T47D (cell line): ENCODE measurements at regions not wholly inside any gene's neighbourhood (a gene's known extent, or its start where the extent isn't known, plus 50 kb on each side); places are given as distances from the start of the nearest gene placed in this dataset.

Experiments
- DNase-seq, 2 experiments: peaks; one replicate each; pipeline versions ENCODE4 v3.0.0 to v3.0.0-alpha.2; 2011 to 2012; ENCODE audit warnings: low read depth in 1 of 2, low spot score in 1 of 2
- JUND ChIP-seq: IDR thresholded peaks from 2 replicates; pipeline ENCODE4 v1.6.1; 2012; ENCODE audit warnings: low read depth
- in situ Hi-C: cut with HindIII; loops from 2 replicates; pipeline ENCODE4 v1.10.0; 2016; ENCODE audit warnings: low sequenced_read_pairs, low pct_unique_long_range_greater_than_20kb

DNA sequence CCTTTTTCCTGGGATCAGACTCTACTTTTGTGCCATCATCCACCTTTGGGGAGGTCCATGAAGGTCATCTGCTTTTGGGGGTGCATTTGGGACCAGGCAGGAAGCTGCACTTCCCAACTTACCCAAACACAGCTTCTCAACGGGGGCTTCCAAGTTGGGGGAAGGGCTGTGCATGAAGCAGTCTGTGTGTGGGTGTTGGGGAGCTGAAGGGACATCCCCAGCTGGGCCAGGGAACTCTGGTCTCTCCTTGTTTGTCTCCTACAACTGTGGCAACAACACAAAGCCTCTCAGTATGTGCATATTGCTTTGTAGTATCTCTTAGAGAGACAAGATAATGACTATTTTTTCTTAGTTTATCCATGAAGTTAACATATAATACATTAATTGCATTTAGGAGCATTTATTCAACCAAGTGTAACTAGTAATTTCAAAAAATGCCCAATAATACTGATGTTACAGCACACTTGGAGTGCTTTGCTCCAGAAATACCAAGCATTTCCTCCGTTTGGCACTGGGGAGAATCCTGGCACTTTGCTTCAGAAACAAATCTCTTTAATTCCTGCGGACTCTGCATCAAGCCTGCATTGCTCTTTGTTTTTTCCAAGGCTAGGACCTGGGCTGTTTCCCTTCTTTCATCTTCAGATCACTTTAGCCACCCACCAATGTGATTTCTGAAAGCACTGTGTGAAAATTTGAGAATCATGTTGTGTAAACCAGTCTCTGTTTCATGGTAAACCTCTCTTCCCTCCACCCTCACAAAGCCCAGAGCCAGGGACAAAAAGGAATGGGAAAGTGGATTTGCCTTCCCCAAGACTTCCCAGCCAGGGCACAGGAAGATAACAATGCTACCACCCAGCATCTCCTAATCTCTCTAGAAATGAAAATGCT is 126.2 kb upstream of the PFN2 start:
- in situ Hi-C loops = no loop called here
- TF ChIP-seq JUND = no peak
- DNase-seq = no peak

DNA sequence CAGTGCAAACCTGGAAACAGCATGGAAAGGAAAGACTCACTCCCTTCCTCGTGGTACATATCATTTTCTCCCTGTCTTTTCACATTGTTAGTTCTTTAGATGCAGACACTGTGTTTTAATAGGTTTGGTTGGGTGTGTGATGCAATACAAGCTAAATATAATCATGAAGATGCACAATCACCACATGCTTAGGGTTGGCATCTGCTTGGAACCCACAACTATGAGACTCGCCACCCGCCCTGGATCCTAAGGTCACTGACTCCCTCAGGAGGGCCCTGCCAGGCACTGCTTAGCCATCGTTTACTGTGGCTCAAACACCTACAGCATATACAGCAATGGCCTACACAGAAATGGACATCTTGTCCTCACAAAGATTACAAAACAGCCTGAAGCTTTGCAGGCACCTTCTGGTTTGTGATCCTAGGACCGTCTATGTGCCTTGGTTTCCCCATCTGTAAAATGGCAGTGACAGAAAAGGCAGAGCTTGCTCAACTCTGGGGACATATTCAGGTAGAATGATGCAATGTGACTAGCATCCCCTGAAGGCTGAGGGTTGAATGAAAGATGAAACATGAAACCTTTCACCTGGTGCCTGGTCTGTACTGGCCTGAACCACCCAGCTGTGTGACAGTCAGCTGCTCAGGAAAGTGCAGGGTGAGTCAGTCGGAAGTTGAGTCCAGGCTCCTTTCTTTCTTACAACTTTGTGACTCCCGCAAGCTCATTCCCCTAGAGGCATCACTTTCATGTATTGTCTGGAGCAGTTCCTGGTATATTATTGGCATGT is 123.6 kb upstream of the PFN2 start:
- no peak for TF ChIP-seq JUND
- peak in 1 of 2 experiments; percentile 72 for DNase-seq
- in situ Hi-C loops = no loop called here

DNA sequence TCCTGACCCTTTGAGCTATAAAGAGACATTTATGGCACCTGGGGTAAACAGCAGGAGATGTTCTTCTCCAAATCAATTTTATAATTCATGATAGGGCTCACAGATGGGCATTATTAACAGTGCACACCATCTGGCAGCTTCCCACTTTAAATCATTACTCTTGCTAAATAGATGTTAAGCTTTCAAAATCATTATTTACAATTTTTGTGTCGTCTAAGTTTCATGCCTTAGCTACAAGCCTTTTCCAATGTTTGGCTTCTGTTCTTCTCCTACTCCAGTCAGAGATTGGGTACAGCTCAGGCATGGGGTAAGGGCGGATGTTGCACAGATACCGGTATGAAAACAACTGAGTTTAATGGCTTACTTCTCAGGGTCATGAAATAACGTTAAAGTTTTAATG is 120.9 kb upstream of the PFN2 start:
- TF ChIP-seq JUND = no peak
- DNase-seq = no peak
- in situ Hi-C loops = no loop called here

DNA sequence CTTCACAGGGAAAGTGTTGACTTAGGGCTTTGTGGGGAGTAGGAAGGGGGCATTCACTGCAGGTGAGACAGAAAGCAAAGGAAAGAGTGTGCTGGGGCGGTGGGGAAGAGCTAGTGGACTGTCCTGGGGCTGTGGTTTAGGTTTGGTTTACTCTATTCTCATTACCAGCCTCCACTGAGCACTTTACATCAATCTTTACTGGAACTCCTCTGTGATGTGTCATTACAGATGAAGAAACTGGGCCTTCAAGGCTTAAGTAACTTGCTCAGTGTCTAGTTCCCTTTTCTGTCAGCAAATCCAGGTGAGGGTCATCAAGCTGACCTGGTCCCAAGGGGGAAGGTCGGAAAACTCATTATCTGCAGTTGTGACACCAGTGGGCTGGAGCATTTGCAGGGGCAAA is 120.2 kb upstream of the PFN2 start:
- in situ Hi-C loops = no loop called here
- TF ChIP-seq JUND = no peak
- no peak for DNase-seq

DNA sequence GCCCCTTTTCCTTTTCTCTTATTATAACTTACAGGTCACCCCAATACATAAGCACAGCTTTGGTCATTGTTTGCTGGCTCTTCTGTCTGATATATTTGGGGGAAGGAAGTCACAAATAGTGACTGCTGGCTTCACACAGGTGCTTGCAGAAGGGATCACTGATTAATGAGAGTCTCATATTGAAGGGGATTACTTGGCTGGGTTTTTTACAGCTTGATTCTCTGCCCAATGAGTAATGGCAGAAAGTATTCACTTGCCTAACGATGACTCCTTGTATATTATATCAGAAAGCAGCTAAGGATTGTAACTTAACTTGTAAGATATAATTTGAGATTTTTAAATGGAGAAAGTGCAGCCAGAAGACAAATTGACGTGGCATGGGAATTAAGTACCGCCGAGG is 119.3 kb upstream of the PFN2 start:
- TF ChIP-seq JUND = no peak
- no peak for DNase-seq
- in situ Hi-C loops = no loop called here

DNA sequence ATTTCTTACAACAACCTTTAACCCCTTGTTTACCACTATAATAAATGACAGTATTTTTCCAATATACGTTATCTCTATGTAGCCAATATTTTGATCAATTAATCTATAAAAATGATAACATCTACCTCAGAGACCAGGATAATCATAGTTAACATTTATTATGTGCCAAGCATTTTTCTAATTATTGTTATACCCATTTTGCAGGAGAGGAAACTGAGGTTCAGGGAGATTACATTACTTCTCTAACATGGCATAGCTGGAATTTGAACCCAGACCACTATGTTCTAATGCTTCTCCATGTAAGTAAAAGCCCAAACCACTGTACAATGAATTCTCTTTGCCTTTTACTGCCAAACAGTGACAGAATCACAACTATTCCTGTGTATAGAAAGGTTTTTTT is 113.4 kb upstream of the PFN2 start:
- no peak for TF ChIP-seq JUND
- DNase-seq = no peak
- in situ Hi-C loops = no loop called here

DNA sequence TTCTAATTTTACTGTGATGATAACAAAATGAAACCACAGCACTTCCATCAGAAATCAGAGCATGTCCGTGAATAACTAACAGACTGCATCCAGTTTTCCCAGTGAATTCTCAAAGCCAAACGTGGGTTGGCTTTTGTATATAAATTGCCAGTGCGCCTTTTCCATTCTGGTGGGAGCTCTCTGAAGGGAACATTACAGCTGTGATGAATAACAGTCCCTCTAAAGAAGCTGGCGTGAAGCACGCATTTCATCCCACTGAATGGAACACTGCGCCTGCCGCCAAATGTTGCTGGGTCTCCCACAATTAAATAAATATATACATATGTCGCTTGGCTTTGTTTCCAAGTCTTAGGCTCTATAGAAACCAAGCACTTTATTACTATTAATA is 113.0 kb upstream of the PFN2 start:
- in situ Hi-C loops = no loop called here
- TF ChIP-seq JUND = no peak
- no peak for DNase-seq

DNA sequence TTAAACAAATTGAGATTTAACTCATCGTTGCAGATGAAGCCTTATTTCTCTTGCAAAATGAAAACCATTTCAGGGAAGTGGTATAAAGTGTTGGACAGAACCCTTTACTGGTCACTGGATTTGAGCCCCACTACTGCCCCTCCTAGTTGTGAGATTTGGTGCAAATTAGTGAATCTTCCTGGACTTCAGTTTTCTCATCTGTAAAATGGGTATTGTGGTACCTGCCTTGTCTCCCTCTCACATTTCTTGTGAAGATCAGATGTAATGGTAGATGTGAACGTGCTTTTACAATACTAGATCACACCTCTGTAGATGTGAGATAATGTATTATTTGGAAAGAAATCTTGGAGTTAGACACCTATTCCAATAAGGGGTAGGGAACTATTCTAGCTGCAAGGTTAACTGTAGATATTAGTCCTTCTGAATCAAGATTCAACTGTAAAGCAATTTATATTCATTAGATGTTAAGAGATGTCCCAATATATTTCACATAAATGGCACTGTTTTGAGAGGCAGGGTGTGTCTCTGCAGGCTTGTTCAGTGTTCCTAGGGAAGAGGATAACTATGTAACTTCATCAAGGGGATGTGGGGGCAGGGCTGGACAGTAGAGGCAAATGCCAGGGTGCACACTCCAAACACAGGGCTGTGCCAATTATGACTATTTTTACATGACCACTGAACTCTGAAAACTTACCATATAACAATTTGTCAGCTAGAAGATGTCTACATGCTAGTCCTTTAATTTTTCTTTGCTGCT is 112.4 kb upstream of the PFN2 start:
- no peak for TF ChIP-seq JUND
- in situ Hi-C loops = no loop called here
- no peak for DNase-seq

DNA sequence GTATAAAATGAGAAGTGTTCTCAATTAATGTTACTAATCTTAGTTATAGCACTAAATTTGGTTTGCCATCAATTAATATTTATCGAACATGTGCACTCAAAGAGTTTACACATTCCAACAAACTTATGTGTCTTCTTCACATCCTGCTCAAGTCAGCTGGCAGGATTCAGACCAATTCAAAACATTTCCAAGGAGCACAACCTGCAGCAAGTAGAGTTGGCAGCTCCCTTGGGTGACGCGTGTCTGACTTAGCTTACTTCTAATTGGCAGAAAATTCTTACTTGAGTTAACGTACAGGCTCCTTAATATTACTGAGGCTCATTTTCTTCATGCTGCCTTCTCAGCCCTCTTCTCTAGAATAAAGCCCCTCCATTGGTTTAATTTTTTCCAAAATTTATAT is 110.4 kb upstream of the PFN2 start:
- TF ChIP-seq JUND = no peak
- in situ Hi-C loops = no loop called here
- peak in 1 of 2 experiments; percentile 54 for DNase-seq

DNA sequence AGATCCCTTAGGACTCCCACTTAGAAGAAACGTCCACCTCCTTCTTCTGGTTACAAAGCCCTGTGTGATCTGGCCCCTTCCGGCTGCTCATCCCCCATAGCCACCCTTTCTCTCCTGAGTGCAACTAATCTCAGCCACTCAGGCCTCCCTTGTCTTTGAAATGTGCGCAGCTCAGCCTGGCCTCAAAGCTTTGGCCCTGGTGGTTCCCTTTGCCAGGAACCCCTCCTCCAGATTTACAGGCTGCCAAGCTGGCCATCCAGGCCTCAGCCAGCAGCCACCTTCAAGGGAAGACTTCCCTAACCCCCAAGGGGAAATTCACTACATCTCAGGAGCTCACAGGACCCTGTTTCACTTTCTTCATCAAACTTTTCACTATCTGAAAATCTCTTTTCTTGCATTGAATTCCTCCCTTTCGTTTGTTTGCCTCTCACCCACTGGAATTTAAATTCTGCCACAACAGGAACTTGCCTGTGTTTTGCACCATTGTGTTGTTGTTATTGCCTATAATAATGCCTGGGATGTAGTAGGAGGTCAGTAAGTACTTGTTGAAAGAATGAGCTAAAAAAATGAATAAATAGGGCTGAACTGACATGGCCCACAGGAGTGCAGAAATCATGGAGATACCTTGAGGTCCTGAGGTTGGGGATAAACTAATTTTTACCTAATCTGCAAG is 109.5 kb upstream of the PFN2 start:
- no peak for TF ChIP-seq JUND
- in situ Hi-C loops = no loop called here
- peak in 1 of 2 experiments; percentile 55 for DNase-seq

DNA sequence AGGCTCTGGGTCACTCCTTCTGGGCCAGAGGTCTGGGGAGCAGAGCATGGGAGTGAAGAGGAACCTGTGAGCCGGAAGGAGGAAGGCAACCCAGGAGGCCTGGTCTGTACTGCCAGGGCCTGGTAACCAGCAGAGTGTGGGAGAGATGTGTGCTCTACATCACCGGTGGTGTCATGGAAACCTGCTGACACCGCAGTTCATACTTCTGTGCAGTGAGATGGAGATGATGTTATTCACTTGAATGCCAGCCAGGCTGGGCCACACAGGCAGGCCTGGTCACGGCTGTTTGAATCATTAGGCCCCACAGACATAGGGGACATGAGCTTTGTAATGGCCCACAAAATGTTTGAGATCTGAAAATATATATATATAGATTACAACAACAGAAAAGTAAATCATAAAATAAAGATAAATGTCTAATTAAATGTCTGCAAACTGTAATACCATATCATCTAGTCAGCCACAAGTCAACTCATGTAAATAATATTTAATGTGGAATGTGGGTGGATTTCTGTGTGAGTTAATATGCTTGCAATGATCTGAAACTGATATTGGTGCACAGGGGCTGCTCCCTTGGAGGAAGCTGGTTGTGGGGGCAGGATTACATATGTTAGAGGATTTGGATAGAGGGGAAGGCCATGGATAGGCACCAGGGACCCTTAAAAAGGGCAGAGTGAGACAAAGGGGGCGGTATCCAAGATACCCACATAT is 108.5 kb upstream of the PFN2 start:
- in situ Hi-C loops = no loop called here
- DNase-seq = no peak
- no peak for TF ChIP-seq JUND

DNA sequence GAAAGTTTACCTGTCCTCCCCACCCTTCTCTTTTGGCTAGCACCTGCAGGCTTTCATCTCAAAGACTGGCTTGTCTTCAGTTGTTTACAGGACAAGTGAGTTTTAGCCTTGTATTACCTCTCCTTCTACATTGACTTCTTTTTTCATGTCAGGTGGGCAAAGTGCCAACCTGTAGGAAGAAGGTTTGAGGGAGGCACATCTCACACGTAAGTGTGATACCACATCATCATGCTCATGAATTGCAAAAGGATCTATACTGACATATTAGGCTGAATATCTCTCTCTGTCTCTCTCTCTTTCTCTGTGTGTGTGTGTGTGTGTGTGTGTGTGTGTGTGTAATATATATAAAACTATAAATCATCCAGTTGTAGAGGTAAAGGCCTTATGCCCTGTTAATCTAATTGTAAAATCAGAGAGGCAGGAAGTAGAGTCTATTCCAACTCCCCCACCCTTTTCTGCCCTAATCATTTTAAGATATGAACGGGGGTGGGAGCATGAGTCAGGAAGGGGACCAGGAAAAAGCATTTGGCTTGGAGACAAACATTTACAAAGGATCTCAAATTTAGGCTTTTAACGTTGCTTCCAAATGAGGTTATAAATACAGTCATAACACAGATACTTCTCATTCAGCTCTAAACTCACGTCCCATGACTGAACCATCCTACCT is 107.0 kb upstream of the PFN2 start:
- in situ Hi-C loops = no loop called here
- no peak for DNase-seq
- TF ChIP-seq JUND = no peak
